ENCODE measurements at regions not wholly inside any gene's neighbourhood (a gene's known extent, or its start where the extent isn't known, plus 50 kb on each side); places are given as distances from the start of the nearest gene placed in this dataset.

DNA sequence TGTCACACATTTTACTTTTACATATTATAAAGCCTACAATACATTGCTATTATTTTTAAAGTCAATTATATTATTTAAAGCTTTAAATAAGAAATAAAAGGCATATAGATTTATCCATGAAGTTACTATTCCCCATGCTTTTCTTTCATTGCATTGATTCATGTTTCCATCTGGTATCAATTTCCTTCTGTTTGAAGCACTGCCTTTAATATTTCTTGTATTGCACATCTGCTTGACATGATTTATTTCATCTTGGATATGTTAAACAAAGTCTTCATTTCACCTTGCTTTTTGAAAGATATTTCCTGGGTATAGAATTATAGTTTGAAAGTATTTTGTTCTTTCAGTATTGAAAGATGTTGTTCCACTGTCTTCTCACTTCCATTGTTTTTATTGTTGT lies 174.3 kb upstream of the MBNL1 start:
- no peak for TF ChIP-seq POLR2A (IDR thresholded peaks at IDR 0.05)
- TF ChIP-seq, protein P1, sequence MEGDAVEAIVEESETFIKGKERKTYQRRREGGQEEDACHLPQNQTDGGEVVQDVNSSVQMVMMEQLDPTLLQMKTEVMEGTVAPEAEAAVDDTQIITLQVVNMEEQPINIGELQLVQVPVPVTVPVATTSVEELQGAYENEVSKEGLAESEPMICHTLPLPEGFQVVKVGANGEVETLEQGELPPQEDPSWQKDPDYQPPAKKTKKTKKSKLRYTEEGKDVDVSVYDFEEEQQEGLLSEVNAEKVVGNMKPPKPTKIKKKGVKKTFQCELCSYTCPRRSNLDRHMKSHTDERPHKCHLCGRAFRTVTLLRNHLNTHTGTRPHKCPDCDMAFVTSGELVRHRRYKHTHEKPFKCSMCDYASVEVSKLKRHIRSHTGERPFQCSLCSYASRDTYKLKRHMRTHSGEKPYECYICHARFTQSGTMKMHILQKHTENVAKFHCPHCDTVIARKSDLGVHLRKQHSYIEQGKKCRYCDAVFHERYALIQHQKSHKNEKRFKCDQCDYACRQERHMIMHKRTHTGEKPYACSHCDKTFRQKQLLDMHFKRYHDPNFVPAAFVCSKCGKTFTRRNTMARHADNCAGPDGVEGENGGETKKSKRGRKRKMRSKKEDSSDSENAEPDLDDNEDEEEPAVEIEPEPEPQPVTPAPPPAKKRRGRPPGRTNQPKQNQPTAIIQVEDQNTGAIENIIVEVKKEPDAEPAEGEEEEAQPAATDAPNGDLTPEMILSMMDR (IDR thresholded peaks at IDR 0.05): no peak
